Mesendoderm (in vitro differentiated cells): ENCODE measurements at regions not wholly inside any gene's neighbourhood (a gene's known extent, or its start where the extent isn't known, plus 50 kb on each side); places are given as distances from the start of the nearest gene placed in this dataset.
A peak's percentile ranks its signal among the peaks of the same experiment; 100 is the strongest.

ENCODE experiments used
- DNase-seq: peaks from one replicate; pipeline ENCODE4 v3.0.0; 2013
- H2AK5ac ChIP-seq: 2 replicates; pipeline ENCODE4 v1.6.1; 2013; ENCODE audit warnings: low read length, inconsistent platforms
- H2BK120ac ChIP-seq: 2 replicates; pipeline ENCODE4 v1.6.1; 2013; ENCODE audit warnings: low read depth, mild to moderate bottlenecking, low read length, moderate library complexity, mixed read lengths
- H2BK15ac ChIP-seq: replicated peaks from 2 replicates; pipeline ENCODE4 v1.6.1; 2013; ENCODE audit warnings: low read depth, mild to moderate bottlenecking, moderate library complexity
- H2BK5ac ChIP-seq: 2 replicates; pipeline ENCODE4 v1.6.1; 2013; ENCODE audit warnings: low read length, inconsistent platforms
- H3K18ac ChIP-seq: 2 replicates; pipeline ENCODE4 v1.6.1; 2013; ENCODE audit warnings: mild to moderate bottlenecking, low read length, mixed read lengths
- H3K23ac ChIP-seq: one replicate; pipeline ENCODE4 v1.6.1; 2013; ENCODE audit warnings: low read length
- H3K27ac ChIP-seq: 2 replicates; pipeline ENCODE4 v1.5.1; 2013; ENCODE audit warnings: low read depth, mild to moderate bottlenecking, inconsistent platforms, low read length, moderate library complexity
- H3K27me3 ChIP-seq: 2 replicates; pipeline ENCODE4 v1.6.1; 2013; ENCODE audit warnings: low read length, control low read depth, mild to moderate bottlenecking, inconsistent platforms; ENCODE audit not compliant: insufficient read depth, poor library complexity
- H3K36me3 ChIP-seq: 2 replicates; pipeline ENCODE4 v1.6.1; 2013; ENCODE audit warnings: low read length, inconsistent platforms; ENCODE audit not compliant: control insufficient read depth, insufficient read depth
- H3K4ac ChIP-seq: one replicate; pipeline ENCODE4 v1.6.1; 2013; ENCODE audit warnings: low read depth, mild to moderate bottlenecking, low read length, moderate library complexity
- H3K4me1 ChIP-seq: 2 replicates; pipeline ENCODE4 v1.6.1; 2013; ENCODE audit warnings: low read depth, low read length, inconsistent platforms; ENCODE audit not compliant: control insufficient read depth
- H3K4me2 ChIP-seq: 2 replicates; pipeline ENCODE4 v1.6.1; 2013; ENCODE audit warnings: low read length
- H3K4me3 ChIP-seq: 2 replicates; pipeline ENCODE4 v1.5.1; 2013; ENCODE audit warnings: mild to moderate bottlenecking, low read length
- H3K56ac ChIP-seq: one replicate; pipeline ENCODE4 v1.6.1; 2013; ENCODE audit warnings: low read length
- H3K79me1 ChIP-seq: 2 replicates; pipeline ENCODE4 v1.6.1; 2013; ENCODE audit warnings: low read length, inconsistent platforms
- H3K79me2 ChIP-seq: 2 replicates; pipeline ENCODE4 v1.6.1; 2013; ENCODE audit warnings: mild to moderate bottlenecking, low read length; ENCODE audit not compliant: control insufficient read depth, insufficient read depth
- H3K9ac ChIP-seq: 2 replicates; pipeline ENCODE4 v1.6.1; 2013; ENCODE audit warnings: low read length, inconsistent platforms
- H4K5ac ChIP-seq: one replicate; pipeline ENCODE4 v1.6.1; 2013; ENCODE audit warnings: low read length
- H4K8ac ChIP-seq: one replicate; pipeline ENCODE4 v1.6.1; 2013; ENCODE audit warnings: low read depth, mild to moderate bottlenecking, control low read depth, low read length, moderate library complexity
- WGBS: extraction: QIAGEN DNeasy Blood & Tissue Kit; methylation state at CpG from one replicate; pipeline ENCODE4 v1.1.7; 2013; ENCODE audit warnings: low lambda C conversion rate, missing lambda C conversion rate; ENCODE audit not compliant: insufficient coverage; ENCODE audit errors: extremely low coverage; 5-methylcytosine and 5-hydroxymethylcytosine counted together

DNA sequence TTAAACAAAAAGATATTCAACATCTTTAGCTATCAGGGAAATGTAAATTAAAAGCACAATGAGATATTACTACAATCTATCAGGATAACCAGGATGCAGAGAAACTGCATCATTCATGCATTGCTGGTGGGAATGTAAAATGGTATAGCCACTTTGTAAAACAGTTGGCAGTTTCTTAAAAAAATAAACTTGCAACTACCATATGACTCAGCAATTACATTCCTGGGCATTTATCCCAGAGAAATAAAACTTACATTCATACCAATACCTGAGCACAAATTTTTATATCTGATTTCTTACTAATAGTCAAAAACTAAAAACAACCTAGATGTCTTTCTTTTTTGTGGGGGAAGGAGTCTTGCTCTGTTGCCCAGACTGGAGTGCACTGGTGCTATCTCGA, 190.3 kb upstream of the TAB2 start:
- Histone ChIP-seq H3K4me1 (no peaks in the 10 kb centered on the region), H3K23ac (no peak overlapping the region), H3K56ac (no peak overlapping the region), H3K4me3 (no peak overlapping the region), H2BK15ac (no peak overlapping the region), H2BK5ac (no peak overlapping the region), H3K4me2 (no peak overlapping the region), H2BK120ac (no peak overlapping the region), H4K5ac (no peak overlapping the region), H3K27ac (no peak overlapping the region), H3K9ac (no peak overlapping the region), H3K18ac (no peak overlapping the region), H2AK5ac (no peak overlapping the region), H3K4ac (no peak overlapping the region), H3K27me3 (no peaks in the 10 kb centered on the region), H4K8ac (no peak overlapping the region), H3K36me3 (no peaks in the 10 kb centered on the region), H3K79me2 (no peaks in the 10 kb centered on the region), H3K79me1 (no peaks in the 10 kb centered on the region)
- no peak for DNase-seq
- WGBS: no CpG with 5 or more reads among the region's 1 CpG

DNA sequence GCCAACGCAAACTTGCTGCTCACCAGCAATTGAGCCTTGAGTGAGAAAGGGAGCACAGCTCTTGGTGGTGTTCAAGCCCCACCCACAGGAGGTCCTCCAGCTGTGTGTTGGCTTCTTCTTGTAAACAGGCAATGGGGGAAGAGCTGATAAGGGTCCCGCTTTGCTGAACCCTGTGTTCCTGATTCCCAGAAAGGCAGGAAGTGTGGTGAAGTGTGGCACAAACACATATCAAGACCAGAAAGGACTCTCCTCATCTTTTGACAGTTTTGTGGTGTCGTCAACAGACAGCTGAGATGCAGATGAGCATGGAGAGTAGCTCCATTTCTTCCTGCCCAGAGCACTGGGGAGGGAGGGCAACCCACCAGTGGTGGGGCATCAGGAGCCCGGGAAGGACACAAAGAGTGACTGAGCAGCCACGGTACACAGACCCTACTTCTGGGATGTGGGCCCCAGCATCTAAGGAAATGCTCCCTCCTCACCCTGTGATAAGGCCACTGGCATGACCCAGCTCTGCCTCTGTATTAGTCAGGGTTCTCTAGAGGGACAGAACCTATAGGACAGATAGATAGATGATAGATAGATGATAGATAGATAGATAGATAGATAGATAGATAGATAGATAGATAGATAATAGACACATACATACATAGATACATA, 188.9 kb upstream of the TAB2 start:
- no peak overlapping the region for H2AK5ac ChIP-seq
- no CpG with 5 or more reads among the region's 5 CpGs for WGBS
- H3K4me2 ChIP-seq: no peak overlapping the region
- no peaks in the 10 kb centered on the region for H3K79me2 ChIP-seq
- no peak overlapping the region for H3K27ac ChIP-seq
- H3K4me1 ChIP-seq: no peaks in the 10 kb centered on the region
- H3K79me1 ChIP-seq: no peaks in the 10 kb centered on the region
- H4K8ac ChIP-seq: no peak overlapping the region
- no peak overlapping the region for H2BK5ac ChIP-seq
- no peak overlapping the region for H2BK15ac ChIP-seq
- no peak overlapping the region for H3K23ac ChIP-seq
- H3K4me3 ChIP-seq: no peak overlapping the region
- no peaks in the 10 kb centered on the region for H3K27me3 ChIP-seq
- H3K9ac ChIP-seq: no peak overlapping the region
- H3K36me3 ChIP-seq: no peaks in the 10 kb centered on the region
- H3K4ac ChIP-seq: no peak overlapping the region
- H3K56ac ChIP-seq: no peak overlapping the region
- DNase-seq: peak; percentile 11
- H3K18ac ChIP-seq: no peak overlapping the region
- no peak overlapping the region for H2BK120ac ChIP-seq
- no peak overlapping the region for H4K5ac ChIP-seq

GRCh38 chr6:149129371-149130077, 188.0 kb upstream of the TAB2 start:
- H3K23ac ChIP-seq: no peak overlapping the region
- H3K18ac ChIP-seq: no peak overlapping the region

DNA sequence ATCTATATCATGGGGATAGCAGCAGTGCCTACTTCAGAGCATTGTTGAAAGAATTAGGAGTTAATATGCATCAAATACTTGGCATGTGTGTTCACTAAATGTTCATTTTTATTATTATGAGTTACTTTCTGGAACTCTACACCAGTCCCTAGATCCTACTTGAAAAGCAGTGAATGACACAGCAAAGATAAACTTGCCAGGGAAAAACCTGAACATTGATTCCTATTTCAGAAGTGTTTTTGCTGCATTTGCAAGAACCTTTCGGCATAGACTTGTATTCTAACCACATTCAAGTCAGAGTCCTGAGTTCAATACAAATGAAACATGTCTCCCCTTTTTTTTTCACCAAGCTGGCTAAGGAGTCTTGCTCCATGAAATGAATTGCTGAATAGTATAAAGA, 187.4 kb upstream of the TAB2 start:
- no peak overlapping the region for H3K4me3 ChIP-seq
- H3K79me2 ChIP-seq: no peaks in the 10 kb centered on the region
- H3K36me3 ChIP-seq: no peaks in the 10 kb centered on the region
- no peak overlapping the region for H2BK15ac ChIP-seq
- no peak overlapping the region for H2BK5ac ChIP-seq
- H3K56ac ChIP-seq: no peak overlapping the region
- H3K27ac ChIP-seq: no peak overlapping the region
- no peak overlapping the region for H3K4ac ChIP-seq
- H2AK5ac ChIP-seq: no peak overlapping the region
- DNase-seq: no peak
- no peak overlapping the region for H3K18ac ChIP-seq
- no CpG with 5 or more reads among the region's 1 CpG for WGBS
- no peak overlapping the region for H3K4me2 ChIP-seq
- H3K79me1 ChIP-seq: no peaks in the 10 kb centered on the region
- no peak overlapping the region for H3K9ac ChIP-seq
- no peak overlapping the region for H4K8ac ChIP-seq
- H4K5ac ChIP-seq: no peak overlapping the region
- no peak overlapping the region for H2BK120ac ChIP-seq
- no peak overlapping the region for H3K23ac ChIP-seq
- no peaks in the 10 kb centered on the region for H3K4me1 ChIP-seq
- H3K27me3 ChIP-seq: no peaks in the 10 kb centered on the region

More at GRCh38 chr6:149129371-149130077, 188.0 kb upstream of the TAB2 start:
- no peak overlapping the region for H3K27ac ChIP-seq
- H2AK5ac ChIP-seq: no peak overlapping the region
- DNase-seq: no peak
- no peak overlapping the region for H4K5ac ChIP-seq
- no peak overlapping the region for H3K4ac ChIP-seq
- H2BK5ac ChIP-seq: no peak overlapping the region
- H4K8ac ChIP-seq: no peak overlapping the region
- no peak overlapping the region for H3K4me2 ChIP-seq
- H3K4me1 ChIP-seq: no peaks in the 10 kb centered on the region
- no peaks in the 10 kb centered on the region for H3K79me1 ChIP-seq
- no peaks in the 10 kb centered on the region for H3K79me2 ChIP-seq
- no CpG with 5 or more reads among the region's 9 CpGs for WGBS
- no peak overlapping the region for H2BK120ac ChIP-seq
- no peak overlapping the region for H3K9ac ChIP-seq
- no peaks in the 10 kb centered on the region for H3K36me3 ChIP-seq
- H3K4me3 ChIP-seq: no peak overlapping the region
- no peak overlapping the region for H3K56ac ChIP-seq
- no peak overlapping the region for H2BK15ac ChIP-seq
- H3K27me3 ChIP-seq: no peaks in the 10 kb centered on the region

DNA sequence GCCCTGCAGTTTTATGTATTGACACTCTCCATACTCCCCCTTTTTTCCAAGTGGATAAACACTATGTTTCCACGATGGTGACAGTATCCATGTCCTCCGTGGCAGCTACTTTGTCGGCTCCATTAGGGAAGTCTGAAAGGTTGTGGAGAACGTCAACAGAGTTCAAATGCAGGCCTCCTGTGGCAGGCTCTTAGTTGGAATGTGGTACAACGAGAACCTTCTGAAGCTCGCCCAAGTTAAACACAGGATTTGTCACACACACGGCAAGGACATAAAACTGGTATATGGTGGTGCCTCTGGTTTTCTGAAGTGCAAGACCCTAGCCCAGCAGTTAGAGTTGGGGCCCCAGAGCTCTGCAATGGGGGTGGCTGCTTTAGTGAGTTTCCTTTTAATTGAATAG, 187.0 kb upstream of the TAB2 start:
- Histone ChIP-seq H3K79me1 (no peaks in the 10 kb centered on the region), H2BK15ac (no peak overlapping the region), H3K4me3 (no peak overlapping the region), H3K36me3 (no peaks in the 10 kb centered on the region), H3K56ac (no peak overlapping the region), H3K4me2 (no peak overlapping the region), H4K5ac (no peak overlapping the region), H3K27ac (no peak overlapping the region), H2BK120ac (no peak overlapping the region), H4K8ac (no peak overlapping the region), H3K27me3 (no peaks in the 10 kb centered on the region), H2AK5ac (no peak overlapping the region), H3K4me1 (no peaks in the 10 kb centered on the region), H3K4ac (no peak overlapping the region), H2BK5ac (no peak overlapping the region), H3K9ac (no peak overlapping the region), H3K79me2 (no peaks in the 10 kb centered on the region), H3K18ac (no peak overlapping the region), H3K23ac (no peak overlapping the region)
- DNase-seq: no peak
- WGBS: no CpG with 5 or more reads among the region's 7 CpGs
